GM18526 (cell line): ENCODE measurements at regions not wholly inside any gene's neighbourhood (a gene's known extent, or its start where the extent isn't known, plus 50 kb on each side); places are given as distances from the start of the nearest gene placed in this dataset.

ENCODE experiments used
- POLR2A ChIP-seq: IDR thresholded peaks from 3 replicates; pipeline ENCODE4 v1.6.1; 2011; ENCODE audit not compliant: insufficient read length; ENCODE audit errors: extremely low read depth

GRCh38 chr17:30594223-30594952 lies 117.2 kb downstream of the GOSR1 start:
- TF ChIP-seq POLR2A, result no peak

- TF ChIP-seq POLR2A, result no peak
These were observed 113.0 kb downstream of the GOSR1 start for GRCh38 chr17:30590081-30590733.

GRCh38 chr17:30589431-30589830 lies 112.2 kb downstream of the GOSR1 start:
- TF ChIP-seq POLR2A, result no peak

GRCh38 chr17:30588798-30589247 lies 111.6 kb downstream of the GOSR1 start:
- no peak for TF ChIP-seq POLR2A

- no peak for TF ChIP-seq POLR2A
These were observed 109.8 kb downstream of the GOSR1 start for GRCh38 chr17:30586818-30587595.

GRCh38 chr17:30584810-30585209 lies 107.6 kb downstream of the GOSR1 start:
- no peak for TF ChIP-seq POLR2A

- TF ChIP-seq POLR2A, result no peak
These were observed 103.7 kb downstream of the GOSR1 start for GRCh38 chr17:30580916-30581315.

GRCh38 chr17:30579610-30580315 lies 102.6 kb downstream of the GOSR1 start:
- no peak for TF ChIP-seq POLR2A
